Stimulated activated CD8-positive, alpha-beta memory T cell treated with anti-CD3 and anti-CD28 coated beads, Interleukin-12 subunit alpha, Interleukin-12 subunit beta, amount 100 ng/mL, for 24 hours (primary cell): ENCODE measurements at regions not wholly inside any gene's neighbourhood (a gene's known extent, or its start where the extent isn't known, plus 50 kb on each side); places are given as distances from the start of the nearest gene placed in this dataset.
"Not testable (repeated sequence)": the region's sequence is repeated elsewhere in the genome, so short reads cannot be mapped to it uniquely, and the experiment has no call there.

Experiments used
- DNase-seq: peaks from one replicate; pipeline ENCODE4 v3.0.0-alpha.2; 2020; ENCODE audit errors: extremely low read depth

DNA sequence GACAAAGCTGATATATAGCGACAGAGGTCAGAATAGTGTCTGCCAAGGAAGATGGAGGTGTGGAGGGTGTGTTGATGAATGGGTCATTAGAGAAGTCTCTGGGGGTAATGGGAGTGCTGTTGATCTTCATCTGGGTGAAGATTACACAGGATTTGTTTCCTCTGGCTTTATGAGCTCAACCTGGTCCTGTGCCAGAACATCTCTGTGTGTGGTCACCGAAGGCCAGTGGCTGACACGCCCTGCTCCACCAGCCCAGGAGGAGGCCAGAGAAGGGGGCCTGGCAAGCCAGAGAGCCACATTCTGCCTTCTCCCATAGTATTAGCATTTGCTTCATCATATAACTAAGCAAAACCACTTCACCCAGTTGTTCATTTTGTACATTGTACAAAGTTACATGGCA lies 121.1 kb downstream of the ZNF621 start:
- DNase-seq = no peak

GRCh38 chr3:40649346-40649745 lies 124.6 kb downstream of the ZNF621 start:
- no peak for DNase-seq

- DNase-seq = no peak
These were observed 127.3 kb downstream of the ZNF621 start for GRCh38 chr3:40652072-40652471.

- no peak for DNase-seq
These were observed 128.2 kb downstream of the ZNF621 start for GRCh38 chr3:40653001-40653400.

DNA sequence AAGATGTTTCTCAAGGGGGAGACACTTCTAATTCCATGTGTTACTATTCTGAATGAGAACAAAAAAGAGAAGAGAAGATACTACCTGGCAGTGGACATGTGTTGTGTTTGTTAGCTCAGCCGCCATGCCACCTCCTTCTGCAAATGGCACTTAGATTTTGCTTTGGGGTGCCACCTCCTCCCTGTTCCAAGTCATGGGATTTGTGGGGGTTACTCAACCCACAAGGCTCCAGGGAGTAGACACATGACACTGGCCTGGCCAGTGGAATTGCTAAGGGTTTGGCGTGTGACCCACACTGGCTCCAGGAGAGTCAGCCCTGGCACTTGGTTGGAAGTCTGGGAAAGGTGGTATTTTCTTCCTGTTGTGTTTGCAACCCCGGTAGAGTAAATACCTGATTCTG lies 129.1 kb downstream of the ZNF621 start:
- no peak for DNase-seq

DNA sequence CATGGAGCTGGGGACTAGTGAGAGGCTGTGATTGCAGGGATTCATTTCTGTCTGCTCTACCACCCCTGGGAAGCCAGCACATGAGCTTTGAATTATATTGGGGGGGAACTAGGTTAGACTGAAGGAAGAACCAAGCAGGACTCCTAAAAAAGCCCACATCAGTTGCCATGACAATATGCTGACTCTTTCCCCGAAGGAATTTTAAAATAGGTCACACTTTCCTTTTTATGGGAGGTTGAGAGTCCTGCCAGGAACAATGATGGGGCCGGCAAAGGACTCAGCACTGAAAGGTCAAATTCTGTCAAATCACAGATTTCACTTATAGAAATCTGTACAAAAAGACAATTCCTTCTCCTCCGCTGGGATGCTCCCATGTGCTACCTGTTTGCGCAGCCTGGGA lies 130.8 kb downstream of the ZNF621 start:
- no peak for DNase-seq

- DNase-seq = no peak
These were observed 132.9 kb downstream of the ZNF621 start for GRCh38 chr3:40657623-40658022.

- no peak for DNase-seq
These were observed 133.5 kb downstream of the ZNF621 start for GRCh38 chr3:40658305-40658704.

GRCh38 chr3:40660554-40660953 lies 135.8 kb downstream of the ZNF621 start:
- DNase-seq = no peak

GRCh38 chr3:40661284-40661683 lies 136.5 kb downstream of the ZNF621 start:
- DNase-seq = no peak

DNA sequence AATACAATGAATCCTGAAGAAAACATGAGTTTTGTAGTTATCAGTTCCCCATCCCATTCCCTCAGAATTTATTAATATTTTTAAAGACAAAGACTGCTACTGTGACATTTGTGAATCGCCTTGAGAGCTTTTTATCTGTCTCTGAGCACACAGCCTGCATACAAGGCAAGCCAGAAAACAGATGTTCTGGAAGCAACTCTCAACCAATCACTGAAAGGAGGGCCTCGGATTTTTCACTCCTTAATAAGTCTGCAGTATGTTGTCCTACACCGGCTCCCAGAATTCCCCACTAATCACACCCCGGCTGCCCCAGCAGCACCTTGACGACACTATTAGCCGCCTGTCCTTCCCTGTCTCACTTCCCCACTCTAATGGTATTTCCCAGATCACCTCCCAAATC lies 138.5 kb downstream of the ZNF621 start:
- DNase-seq = no peak

- no peak for DNase-seq
These were observed 144.4 kb downstream of the ZNF621 start for GRCh38 chr3:40669176-40669575.

DNA sequence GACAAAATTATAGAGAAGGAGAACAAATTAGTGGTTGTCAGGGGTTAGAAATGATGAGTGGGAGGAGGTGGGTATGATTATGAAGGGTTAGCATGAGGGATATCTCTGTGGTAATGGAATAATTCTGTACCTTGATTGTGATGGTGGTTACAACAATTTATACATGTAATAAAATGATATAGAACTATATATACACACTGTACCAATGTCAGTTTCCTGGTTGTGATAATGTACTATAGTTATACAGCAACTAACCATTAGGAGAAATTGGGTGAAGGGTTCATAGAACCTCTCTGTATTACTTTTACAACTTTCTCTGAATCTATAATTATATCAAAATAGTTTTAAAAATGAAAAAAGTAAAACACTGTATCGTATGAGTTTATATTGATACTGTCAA lies 148.1 kb downstream of the ZNF621 start:
- no peak for DNase-seq

GRCh38 chr3:40677321-40677720 lies 152.6 kb downstream of the ZNF621 start:
- no peak for DNase-seq

DNA sequence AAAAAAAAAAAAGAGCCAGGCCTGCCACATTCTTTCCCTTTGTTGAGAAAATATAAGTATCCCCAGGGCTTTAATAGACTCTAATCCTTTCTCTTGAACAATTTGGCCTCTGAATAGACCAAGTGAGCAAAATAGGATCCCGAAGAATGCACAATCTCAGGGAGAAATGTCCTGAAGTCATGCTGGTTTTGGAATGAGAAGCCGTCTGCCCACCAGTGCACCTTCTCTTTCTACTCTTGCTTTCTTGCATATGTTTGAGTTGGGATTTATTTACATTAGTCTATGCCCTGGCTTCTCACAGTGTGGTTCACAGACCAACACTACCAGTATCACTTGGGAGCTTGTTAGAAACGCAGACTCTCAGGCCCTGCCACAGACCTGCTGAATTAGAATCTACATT lies 153.0 kb downstream of the ZNF621 start:
- no peak for DNase-seq

DNA sequence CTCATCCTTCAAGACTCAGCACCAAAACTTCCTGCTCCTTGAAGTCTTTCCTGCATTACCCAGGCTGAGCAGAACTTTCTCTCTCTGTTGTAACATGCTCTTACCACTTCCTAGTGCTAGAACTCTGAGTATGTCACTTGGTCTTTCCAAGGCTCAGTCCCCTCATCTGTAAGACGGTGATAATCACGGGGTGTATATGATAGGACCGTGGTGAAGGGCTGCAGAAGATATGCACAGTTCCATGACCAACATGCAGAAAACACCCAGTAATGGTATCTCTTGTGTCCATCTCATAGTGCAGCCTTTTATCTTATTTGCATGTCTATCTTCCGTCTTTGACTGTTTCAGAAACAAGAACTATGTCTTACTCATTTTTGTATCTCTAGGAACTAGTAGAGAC lies 154.5 kb downstream of the ZNF621 start:
- no peak for DNase-seq

DNA sequence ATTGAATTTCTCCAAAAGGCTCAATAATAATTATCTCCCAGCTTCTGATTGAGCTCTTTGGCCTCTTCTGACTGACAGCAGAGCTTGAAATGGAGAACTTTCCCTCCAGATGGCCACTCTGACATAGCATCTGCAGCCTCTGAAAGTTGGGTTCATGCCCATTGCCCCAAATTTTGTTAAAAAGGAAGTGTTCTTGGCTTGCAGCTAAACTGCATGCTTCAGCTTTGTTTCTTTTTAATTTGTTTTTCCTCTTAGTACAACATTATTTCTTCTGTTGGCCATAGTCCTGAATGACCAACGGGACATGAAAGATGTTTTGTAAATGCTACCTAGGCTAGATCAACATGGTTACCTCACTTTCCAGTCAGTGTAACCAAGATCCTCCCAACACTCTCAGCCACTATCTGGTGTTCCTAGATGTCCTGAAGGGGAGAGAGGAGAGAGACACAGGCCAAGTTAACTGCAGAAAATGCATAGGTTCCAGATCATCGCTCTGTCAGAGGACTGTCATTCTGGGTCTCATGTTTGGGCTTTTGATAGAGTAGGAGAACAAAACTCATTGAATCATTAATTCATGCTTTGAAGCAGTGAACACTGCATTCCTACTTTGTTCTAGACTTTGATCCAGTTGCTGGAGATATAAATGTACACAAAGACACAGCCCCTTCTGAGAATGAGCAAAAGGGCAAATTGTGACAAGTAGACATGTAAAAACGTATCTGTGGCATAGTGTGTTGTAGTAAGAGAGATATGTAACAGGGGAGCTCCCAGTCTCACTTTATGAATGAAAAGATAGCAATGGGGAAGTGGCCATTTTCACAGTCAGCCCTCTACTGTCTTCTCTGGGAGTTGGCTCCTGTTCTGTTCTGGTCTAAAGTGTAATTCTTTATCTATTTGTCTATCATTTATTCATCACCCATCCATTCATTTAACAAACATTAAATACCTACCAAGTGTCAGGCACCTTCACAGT lies 156.2 kb downstream of the ZNF621 start:
- no peak for DNase-seq

GRCh38 chr3:40681658-40682055 lies 156.9 kb downstream of the ZNF621 start:
- no peak for DNase-seq

GRCh38 chr3:40689837-40690236 lies 165.1 kb downstream of the ZNF621 start:
- no peak for DNase-seq

- DNase-seq = no peak
These were observed 166.1 kb downstream of the ZNF621 start for GRCh38 chr3:40690749-40691451.

- no peak for DNase-seq
These were observed 166.7 kb downstream of the ZNF621 start for GRCh38 chr3:40691452-40691861.

- DNase-seq = no peak
These were observed 171.1 kb downstream of the ZNF621 start for GRCh38 chr3:40695848-40696247.

GRCh38 chr3:40698611-40699010 lies 173.9 kb downstream of the ZNF621 start:
- not testable (repeated sequence) for DNase-seq
